Vagina (tissue), 2 donors: ENCODE measurements at regions not wholly inside any gene's neighbourhood (a gene's known extent, or its start where the extent isn't known, plus 50 kb on each side); places are given as distances from the start of the nearest gene placed in this dataset.

ENCODE experiments used
- DNase-seq, 2 donors: peaks; one replicate each; pipeline ENCODE4 v3.0.0-alpha.2; 2017; ENCODE audit errors: extremely low spot score in 2 of 2
- H3K27ac ChIP-seq: fragments of 200-600 bp; sonication (generic); one replicate; pipeline ENCODE4 v1.5.1; 2019
- H3K27me3 ChIP-seq: fragments of 200-600 bp; sonication (generic); one replicate; pipeline ENCODE4 v1.5.1; 2019
- H3K36me3 ChIP-seq, 2 donors: fragments of 200-600 bp; sonication (generic); one replicate each; pipeline ENCODE4 v1.5.1; 2017 to 2019
- H3K4me1 ChIP-seq: fragments of 200-600 bp; sonication (generic); one replicate; pipeline ENCODE4 v1.5.1; 2019
- H3K4me3 ChIP-seq, 2 donors: fragments of 200-600 bp; sonication (generic); 1 replicate in 1 of 2; 2 replicates in 1 of 2; pipeline ENCODE4 v1.5.1; 2016 to 2019
- H3K9me3 ChIP-seq: fragments of 200-600 bp; sonication (generic); one replicate; pipeline ENCODE4 v1.5.1; 2019
- POLR2A ChIP-seq, 2 donors: fragments of 450-650 bp; IDR thresholded peaks; one replicate each; pipeline ENCODE4 v1.6.1; 2017; ENCODE audit warnings: antibody characterized with exemption in 2 of 2, mild to moderate bottlenecking in 2 of 2, moderate library complexity in 2 of 2
- POLR2AphosphoS5 ChIP-seq, 2 donors: sonication (generic); formaldehyde crosslinking; IDR thresholded peaks; one replicate each; pipeline ENCODE4 v1.9.0; 2017; ENCODE audit warnings: antibody characterized with exemption in 2 of 2, mild to moderate bottlenecking in 2 of 2, low read depth in 1 of 2; ENCODE audit not compliant: insufficient read depth in 1 of 2
- intact Hi-C: fragments of 100-400 bp; cut with DNase I; formaldehyde crosslinking; loops from one replicate; pipeline ENCODE4 v1.15.1; 2023
- TF ChIP-seq, protein P1 (sequence below), 3 experiments: fragments of 450-650 bp in 2 of 3; fragments of 200-600 bp in 1 of 3; sonication (generic) in 1 of 3; IDR thresholded peaks; one replicate each; pipeline ENCODE4 v1.5.1; 2017 to 2019; ENCODE audit warnings: antibody characterized with exemption in 3 of 3, mild to moderate bottlenecking in 2 of 3, moderate library complexity in 2 of 3

DNA sequence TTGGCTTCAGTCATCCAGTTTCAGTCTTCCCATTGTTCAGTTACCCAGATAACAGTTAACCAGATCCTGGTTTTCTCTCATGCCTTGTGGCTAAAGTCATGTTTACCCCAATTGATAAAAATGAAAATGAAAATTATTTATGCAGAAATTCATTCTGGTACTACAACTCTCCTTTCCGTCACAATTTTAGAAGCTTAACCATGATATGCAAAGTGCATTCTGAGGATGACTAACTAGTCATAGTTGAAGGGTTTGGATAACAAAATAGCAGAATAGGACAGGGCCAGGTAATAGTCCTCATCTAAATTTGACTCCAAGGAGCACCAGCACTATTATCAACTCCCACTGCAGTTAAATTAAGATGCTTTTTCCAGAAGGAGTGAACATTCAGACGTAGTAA lies 94.7 kb downstream of the NTMT2 start:
- TF ChIP-seq POLR2A (IDR thresholded peaks at IDR 0.05) (no peak), POLR2AphosphoS5 (IDR thresholded peaks at IDR 0.05; ENCODE audit: insufficient read depth in 1 of 2, low read depth in 1 of 2) (no peak)
- TF ChIP-seq, protein P1, sequence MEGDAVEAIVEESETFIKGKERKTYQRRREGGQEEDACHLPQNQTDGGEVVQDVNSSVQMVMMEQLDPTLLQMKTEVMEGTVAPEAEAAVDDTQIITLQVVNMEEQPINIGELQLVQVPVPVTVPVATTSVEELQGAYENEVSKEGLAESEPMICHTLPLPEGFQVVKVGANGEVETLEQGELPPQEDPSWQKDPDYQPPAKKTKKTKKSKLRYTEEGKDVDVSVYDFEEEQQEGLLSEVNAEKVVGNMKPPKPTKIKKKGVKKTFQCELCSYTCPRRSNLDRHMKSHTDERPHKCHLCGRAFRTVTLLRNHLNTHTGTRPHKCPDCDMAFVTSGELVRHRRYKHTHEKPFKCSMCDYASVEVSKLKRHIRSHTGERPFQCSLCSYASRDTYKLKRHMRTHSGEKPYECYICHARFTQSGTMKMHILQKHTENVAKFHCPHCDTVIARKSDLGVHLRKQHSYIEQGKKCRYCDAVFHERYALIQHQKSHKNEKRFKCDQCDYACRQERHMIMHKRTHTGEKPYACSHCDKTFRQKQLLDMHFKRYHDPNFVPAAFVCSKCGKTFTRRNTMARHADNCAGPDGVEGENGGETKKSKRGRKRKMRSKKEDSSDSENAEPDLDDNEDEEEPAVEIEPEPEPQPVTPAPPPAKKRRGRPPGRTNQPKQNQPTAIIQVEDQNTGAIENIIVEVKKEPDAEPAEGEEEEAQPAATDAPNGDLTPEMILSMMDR (IDR thresholded peaks at IDR 0.05) = no peak
- intact Hi-C loops = no loop called here
- Histone ChIP-seq H3K27ac (no peak overlapping the region), H3K27me3 (no peaks in the 10 kb centered on the region), H3K4me1 (no peaks in the 10 kb centered on the region), H3K4me3 (no peak overlapping the region), H3K36me3 (no peaks in the 10 kb centered on the region), H3K9me3 (no peaks in the 10 kb centered on the region)
- no peak for DNase-seq

DNA sequence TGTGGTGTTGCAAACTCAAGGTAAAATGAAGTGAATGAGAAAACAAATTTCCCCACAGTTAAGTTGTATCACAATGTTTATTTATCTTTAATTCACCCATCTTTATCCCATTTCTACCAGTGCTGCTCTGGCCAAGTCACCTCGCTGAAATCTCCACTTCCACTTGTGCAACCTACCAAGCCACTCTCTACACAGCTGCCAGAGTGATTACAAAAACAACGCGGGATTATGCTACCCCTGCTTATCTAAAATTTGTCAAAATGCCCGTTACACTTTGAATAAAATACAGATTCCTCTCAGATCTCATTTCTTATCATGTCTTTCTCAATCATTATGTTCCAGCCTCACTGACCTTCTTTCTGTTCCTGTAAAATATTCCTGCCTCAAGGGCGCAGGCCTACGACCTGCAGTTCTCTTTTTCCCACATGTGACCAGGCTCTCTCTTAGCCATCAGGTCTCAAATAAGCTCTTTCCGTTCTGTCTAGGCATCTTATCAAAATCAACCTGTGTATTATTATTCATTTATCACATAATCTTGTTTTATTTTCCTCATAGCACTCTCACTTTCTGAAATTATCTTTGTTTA lies 95.6 kb downstream of the NTMT2 start:
- intact Hi-C loops = no loop called here
- Histone ChIP-seq H3K9me3 (no peaks in the 10 kb centered on the region), H3K27me3 (no peaks in the 10 kb centered on the region), H3K4me1 (no peaks in the 10 kb centered on the region), H3K4me3 (no peak overlapping the region), H3K36me3 (no peaks in the 10 kb centered on the region), H3K27ac (no peak overlapping the region)
- no peak for DNase-seq
- TF ChIP-seq POLR2AphosphoS5 (IDR thresholded peaks at IDR 0.05; ENCODE audit: insufficient read depth in 1 of 2, low read depth in 1 of 2) (no peak), POLR2A (IDR thresholded peaks at IDR 0.05) (no peak)
- TF ChIP-seq, protein P1 (IDR thresholded peaks at IDR 0.05) = no peak

DNA sequence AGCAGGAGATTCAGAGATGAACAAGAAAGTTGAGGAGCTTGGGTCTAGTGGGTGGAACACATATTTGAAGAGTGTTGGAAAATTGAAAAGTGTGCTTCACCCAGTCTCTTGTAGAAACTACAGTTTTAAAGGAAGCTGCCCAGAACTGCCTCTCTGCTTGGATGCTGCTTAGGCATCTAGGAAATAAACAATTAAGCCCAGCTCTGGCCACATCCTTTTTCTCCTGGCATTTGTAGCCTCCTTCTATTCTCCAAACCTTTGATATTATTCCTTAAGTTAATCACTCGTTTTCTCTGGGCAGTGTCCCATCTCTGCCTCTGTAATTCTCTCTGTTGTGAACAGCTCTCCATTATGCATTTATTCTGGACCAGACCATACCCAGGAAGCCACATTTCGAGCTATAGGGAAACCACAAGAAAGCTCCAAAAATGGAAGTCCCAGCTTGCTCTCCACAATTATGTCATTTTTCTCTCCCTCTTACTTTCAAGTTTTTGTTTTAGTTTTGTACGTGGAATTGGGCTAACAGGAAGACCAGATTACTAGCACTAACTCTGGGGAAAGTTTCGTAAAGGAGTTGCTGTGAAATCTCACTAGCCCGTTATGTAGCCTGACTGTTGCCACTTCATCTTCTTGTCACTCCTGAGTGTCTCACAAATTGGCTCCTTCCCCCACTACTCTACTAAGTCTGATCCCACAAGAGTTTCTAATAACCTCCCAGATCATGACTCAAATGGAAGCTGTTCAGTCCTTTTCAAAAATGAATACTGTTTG lies 102.2 kb downstream of the NTMT2 start:
- intact Hi-C loops = no loop called here
- H3K4me1 ChIP-seq = no peaks in the 10 kb centered on the region
- TF ChIP-seq, protein P1 (IDR thresholded peaks at IDR 0.05) = no peak
- TF ChIP-seq POLR2A (IDR thresholded peaks at IDR 0.05) (no peak), POLR2AphosphoS5 (IDR thresholded peaks at IDR 0.05; ENCODE audit: insufficient read depth in 1 of 2, low read depth in 1 of 2) (no peak)

DNA sequence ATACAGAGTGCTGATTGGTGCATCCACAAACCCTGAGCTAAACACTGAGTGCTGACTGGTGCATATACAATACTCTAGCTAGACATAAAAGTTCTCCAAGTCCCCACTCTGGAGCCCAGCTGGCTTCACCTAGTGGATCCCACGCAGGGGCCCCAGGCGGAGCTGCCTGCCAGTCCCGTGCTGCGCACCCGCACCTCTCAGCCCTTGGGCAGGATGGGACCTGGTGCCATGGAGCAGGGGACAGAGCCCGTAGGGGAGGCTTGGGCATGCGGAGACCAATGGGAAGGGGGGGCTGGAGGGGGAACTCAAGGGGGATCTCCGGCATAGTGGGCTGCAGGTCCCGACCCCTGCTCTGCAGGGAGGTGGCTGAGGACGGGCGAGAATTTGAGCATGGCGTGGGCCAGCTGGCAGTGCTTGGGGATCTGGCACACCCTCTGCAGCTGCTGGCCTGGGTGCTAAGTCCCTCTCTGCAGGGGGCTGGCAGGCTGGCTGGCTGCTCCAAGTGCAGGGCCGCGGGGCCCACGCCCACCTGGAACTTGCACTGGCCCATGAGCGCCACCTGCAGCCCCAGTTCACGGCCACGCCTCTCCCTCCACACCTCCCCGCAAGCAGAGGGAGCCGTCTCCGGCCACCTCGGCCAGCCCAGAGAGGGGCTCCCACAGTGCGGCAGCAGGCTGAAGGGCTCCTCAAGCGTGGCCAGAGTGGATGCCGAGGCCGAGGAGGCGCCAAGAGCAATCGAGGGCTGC lies 104.9 kb downstream of the NTMT2 start:
- intact Hi-C loops = no loop called here
- Histone ChIP-seq H3K4me1 (no peaks in the 10 kb centered on the region), H3K9me3 (no peaks in the 10 kb centered on the region), H3K36me3 (no peaks in the 10 kb centered on the region), H3K27me3 (no peaks in the 10 kb centered on the region), H3K27ac (no peak overlapping the region), H3K4me3 (no peak overlapping the region)
- DNase-seq = no peak
- TF ChIP-seq POLR2AphosphoS5 (IDR thresholded peaks at IDR 0.05; ENCODE audit: insufficient read depth in 1 of 2, low read depth in 1 of 2) (no peak), POLR2A (IDR thresholded peaks at IDR 0.05) (no peak)
- TF ChIP-seq, protein P1 (IDR thresholded peaks at IDR 0.05) = no peak

More for the DNA sequence above, 102.2 kb downstream of the NTMT2 start:
- no peak for DNase-seq
- H3K4me3 ChIP-seq = no peak overlapping the region
- no peaks in the 10 kb centered on the region for H3K27me3 ChIP-seq
- H3K9me3 ChIP-seq = no peaks in the 10 kb centered on the region
- no peak overlapping the region for H3K27ac ChIP-seq
- H3K36me3 ChIP-seq = no peaks in the 10 kb centered on the region
